Smooth muscle cell (in vitro differentiated cells): ENCODE measurements at regions not wholly inside any gene's neighbourhood (a gene's known extent, or its start where the extent isn't known, plus 50 kb on each side); places are given as distances from the start of the nearest gene placed in this dataset.

Experiments used
- DNase-seq: peaks from one replicate; lab custom pipeline; 2025; ENCODE audit not compliant: unreplicated experiment; lab: John Stamatoyannopoulos, UW
- H2AFZ ChIP-seq: fragments of 200-600 bp; sonication (generic); 2 replicates; pipeline ENCODE4 v1.6.0; 2016; ENCODE audit warnings: antibody characterized with exemption, low read depth, mild to moderate bottlenecking
- H3F3A ChIP-seq: fragments of 200-600 bp; sonication (generic); 2 replicates; pipeline ENCODE4 v1.6.0; 2017; ENCODE audit warnings: antibody characterized with exemption, low read depth
- H3K27ac ChIP-seq: fragments of 200-600 bp; sonication (generic); 2 replicates; pipeline ENCODE4 v1.5.1; 2016; ENCODE audit warnings: low read depth, mild to moderate bottlenecking
- H3K27me3 ChIP-seq: fragments of 200-600 bp; sonication (generic); 2 replicates; pipeline ENCODE4 v1.6.1; 2016; ENCODE audit warnings: low read depth, mild to moderate bottlenecking
- H3K36me3 ChIP-seq: fragments of 200-600 bp; sonication (generic); 2 replicates; pipeline ENCODE4 v1.5.1; 2016; ENCODE audit warnings: low read depth
- H3K4me1 ChIP-seq: fragments of 200-600 bp; sonication (generic); 2 replicates; pipeline ENCODE4 v1.5.1; 2016; ENCODE audit warnings: low read depth
- H3K4me2 ChIP-seq: fragments of 200-600 bp; sonication (generic); 2 replicates; pipeline ENCODE4 v1.6.0; 2016; ENCODE audit warnings: mild to moderate bottlenecking
- H3K4me3 ChIP-seq: fragments of 200-600 bp; sonication (generic); 2 replicates; pipeline ENCODE4 v1.5.1; 2016; ENCODE audit warnings: mild to moderate bottlenecking
- H3K79me2 ChIP-seq: fragments of 200-600 bp; sonication (generic); 2 replicates; pipeline ENCODE4 v1.6.0; 2016; ENCODE audit warnings: low read depth, mild to moderate bottlenecking
- H3K9ac ChIP-seq: fragments of 200-600 bp; sonication (generic); 2 replicates; pipeline ENCODE4 v1.6.0; 2016; ENCODE audit warnings: low read depth
- H3K9me3 ChIP-seq: fragments of 200-600 bp; sonication (generic); replicated peaks from 2 replicates; pipeline ENCODE4 v1.5.1; 2016; ENCODE audit warnings: low read depth
- H4K20me1 ChIP-seq: fragments of 200-600 bp; sonication (generic); 2 replicates; pipeline ENCODE4 v1.6.0; 2016; ENCODE audit warnings: low read depth
- WGBS: methylation state at CpG from one replicate; pipeline ENCODE4 v1.1.7; 2016; ENCODE audit warnings: low lambda C conversion rate; 5-methylcytosine and 5-hydroxymethylcytosine counted together
- TF ChIP-seq, protein P1 (sequence below): fragments of 200-600 bp; sonication (generic); IDR thresholded peaks from 2 replicates; pipeline ENCODE4 v1.5.1; 2017; ENCODE audit warnings: borderline replicate concordance, mild to moderate bottlenecking, antibody characterized with exemption; ENCODE audit not compliant: insufficient read depth, poor library complexity, severe bottlenecking

GRCh38 chr5:15116996-15117395, 245.4 kb upstream of the ANKH start:
- DNase-seq = no peak
- 64% methylated on average over 5 of the region's 5 CpGs for WGBS
- no peak overlapping the region for H3K27ac ChIP-seq

GRCh38 chr5:15106530-15107283, 235.1 kb upstream of the ANKH start:
- H3K27me3 ChIP-seq = peaks cover 5% of the 10 kb centered on the region
- H3K4me1 ChIP-seq = no peaks in the 10 kb centered on the region
- H3K9ac ChIP-seq = no peak overlapping the region
- WGBS = 98% methylated on average over 2 of the region's 2 CpGs
- H3K27ac ChIP-seq = no peak overlapping the region
- no peak overlapping the region for H3K4me3 ChIP-seq
- DNase-seq = no peak
- no peak overlapping the region for H3K4me2 ChIP-seq
- TF ChIP-seq, protein P1, sequence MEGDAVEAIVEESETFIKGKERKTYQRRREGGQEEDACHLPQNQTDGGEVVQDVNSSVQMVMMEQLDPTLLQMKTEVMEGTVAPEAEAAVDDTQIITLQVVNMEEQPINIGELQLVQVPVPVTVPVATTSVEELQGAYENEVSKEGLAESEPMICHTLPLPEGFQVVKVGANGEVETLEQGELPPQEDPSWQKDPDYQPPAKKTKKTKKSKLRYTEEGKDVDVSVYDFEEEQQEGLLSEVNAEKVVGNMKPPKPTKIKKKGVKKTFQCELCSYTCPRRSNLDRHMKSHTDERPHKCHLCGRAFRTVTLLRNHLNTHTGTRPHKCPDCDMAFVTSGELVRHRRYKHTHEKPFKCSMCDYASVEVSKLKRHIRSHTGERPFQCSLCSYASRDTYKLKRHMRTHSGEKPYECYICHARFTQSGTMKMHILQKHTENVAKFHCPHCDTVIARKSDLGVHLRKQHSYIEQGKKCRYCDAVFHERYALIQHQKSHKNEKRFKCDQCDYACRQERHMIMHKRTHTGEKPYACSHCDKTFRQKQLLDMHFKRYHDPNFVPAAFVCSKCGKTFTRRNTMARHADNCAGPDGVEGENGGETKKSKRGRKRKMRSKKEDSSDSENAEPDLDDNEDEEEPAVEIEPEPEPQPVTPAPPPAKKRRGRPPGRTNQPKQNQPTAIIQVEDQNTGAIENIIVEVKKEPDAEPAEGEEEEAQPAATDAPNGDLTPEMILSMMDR = no peak
- H3K79me2 ChIP-seq = no peaks in the 10 kb centered on the region
- H3K36me3 ChIP-seq = no peaks in the 10 kb centered on the region
- H3F3A ChIP-seq = no peaks in the 10 kb centered on the region
- no peaks in the 10 kb centered on the region for H3K9me3 ChIP-seq
- no peak overlapping the region for H2AFZ ChIP-seq
- H4K20me1 ChIP-seq = no peaks in the 10 kb centered on the region

More at GRCh38 chr5:15116996-15117395, 245.4 kb upstream of the ANKH start:
- Histone ChIP-seq H3K79me2 (no peaks in the 10 kb centered on the region), H3K36me3 (no peaks in the 10 kb centered on the region), H3K9ac (no peak overlapping the region), H3F3A (no peaks in the 10 kb centered on the region), H3K27me3 (no peaks in the 10 kb centered on the region), H3K9me3 (no peaks in the 10 kb centered on the region), H3K4me2 (no peak overlapping the region), H3K4me3 (no peak overlapping the region), H4K20me1 (no peaks in the 10 kb centered on the region), H2AFZ (no peak overlapping the region), H3K4me1 (no peaks in the 10 kb centered on the region)
- TF ChIP-seq, protein P1 = no peak

GRCh38 chr5:15105799-15106393, 234.3 kb upstream of the ANKH start:
- WGBS = 28% methylated on average over 2 of the region's 2 CpGs
- no peaks in the 10 kb centered on the region for H3K79me2 ChIP-seq
- no peaks in the 10 kb centered on the region for H3K4me1 ChIP-seq
- no peak overlapping the region for H2AFZ ChIP-seq
- no peak overlapping the region for H3K9ac ChIP-seq
- H3K4me2 ChIP-seq = no peak overlapping the region
- peaks cover 4% of the 10 kb centered on the region for H3K9me3 ChIP-seq
- H3K27ac ChIP-seq = no peak overlapping the region
- no peaks in the 10 kb centered on the region for H3F3A ChIP-seq
- no peaks in the 10 kb centered on the region for H4K20me1 ChIP-seq
- peaks cover 5% of the 10 kb centered on the region for H3K27me3 ChIP-seq
- TF ChIP-seq, protein P1 = peak; percentile 72
- no peak for DNase-seq
- no peak overlapping the region for H3K4me3 ChIP-seq
- H3K36me3 ChIP-seq = no peaks in the 10 kb centered on the region
